SK-N-MC (cell line): ENCODE measurements at regions not wholly inside any gene's neighbourhood (a gene's known extent, or its start where the extent isn't known, plus 50 kb on each side); places are given as distances from the start of the nearest gene placed in this dataset.

ENCODE experiments used
- EZH2 ChIP-seq: fragments of 200-600 bp; sonication (generic); IDR thresholded peaks from one replicate; pipeline ENCODE4 v1.6.1; 2017; ENCODE audit warnings: antibody characterized with exemption
- FOXP2 ChIP-seq: optimal IDR thresholded peaks from 2 replicates; pipeline ENCODE3; 2011; ENCODE audit warnings: mild to moderate bottlenecking, moderate library complexity; ENCODE audit not compliant: insufficient read depth; ENCODE audit errors: extremely low read length, control extremely low read depth

GRCh38 chr7:89771003-89771636, 383.1 kb upstream of the STEAP1 start:
- no peak for TF ChIP-seq EZH2
- no peak for TF ChIP-seq FOXP2
